ENCODE measurements at regions not wholly inside any gene's neighbourhood (a gene's known extent, or its start where the extent isn't known, plus 50 kb on each side); places are given as distances from the start of the nearest gene placed in this dataset.
A peak's percentile ranks its signal among the peaks of the same experiment; 100 is the strongest.
"Not testable (repeated sequence)": the region's sequence is repeated elsewhere in the genome, so short reads cannot be mapped to it uniquely, and the experiment has no call there.

GRCh38 chr5:130939059-130939458 is 226.0 kb downstream of the HINT1 start:
- no peak for DNase-seq

- DNase-seq = no peak
Measured at GRCh38 chr5:130937046-130937445, 228.0 kb downstream of the HINT1 start.

- no peak for DNase-seq
Measured at GRCh38 chr5:130923543-130924124, 241.4 kb downstream of the HINT1 start.

- no peak for DNase-seq
Measured at GRCh38 chr5:130912088-130912487, 253.0 kb downstream of the HINT1 start.

- DNase-seq = no peak
Measured at GRCh38 chr5:130908186-130908585, 256.9 kb downstream of the HINT1 start.

GRCh38 chr5:130897537-130898195 is 267.4 kb downstream of the HINT1 start:
- DNase-seq = not testable (repeated sequence)

- not testable (repeated sequence) for DNase-seq
Measured at GRCh38 chr5:130897181-130897536, 267.9 kb downstream of the HINT1 start.

- DNase-seq = no peak
Measured at GRCh38 chr5:130896636-130897035, 268.4 kb downstream of the HINT1 start.

- no peak for DNase-seq
Measured at GRCh38 chr5:130893006-130893405, 272.1 kb downstream of the HINT1 start.

GRCh38 chr5:130890610-130891009 is 274.4 kb downstream of the HINT1 start:
- DNase-seq = no peak

GRCh38 chr5:130885691-130886090 is 279.4 kb downstream of the HINT1 start:
- no peak for DNase-seq

- no peak for DNase-seq
Measured at GRCh38 chr5:130885027-130885426, 280.0 kb downstream of the HINT1 start.

GRCh38 chr5:130884023-130884422 is 281.0 kb downstream of the HINT1 start:
- no peak for DNase-seq

- no peak for DNase-seq
Measured at GRCh38 chr5:130875656-130876055, 289.4 kb downstream of the HINT1 start.

- no peak for DNase-seq
Measured at GRCh38 chr5:130874861-130875417, 290.1 kb downstream of the HINT1 start.

GRCh38 chr5:130871346-130872086 is 293.5 kb downstream of the HINT1 start:
- DNase-seq = peak; percentile 26 to 47

GRCh38 chr5:130870691-130871090 is 294.4 kb downstream of the HINT1 start:
- DNase-seq = no peak

GRCh38 chr5:130868186-130868840 is 296.7 kb downstream of the HINT1 start:
- no peak for DNase-seq

- DNase-seq = no peak
Measured at GRCh38 chr5:130845049-130845765, 319.8 kb downstream of the HINT1 start.

GRCh38 chr5:130836729-130837649 is 328.1 kb downstream of the HINT1 start:
- no peak for DNase-seq

- DNase-seq = not testable (repeated sequence)
Measured at GRCh38 chr5:130817598-130818384, 347.3 kb downstream of the HINT1 start.

Data from activated CD4-positive, alpha-beta T cell treated with anti-CD3 and anti-CD28 coated beads, Interleukin-2, amount 50 U/mL, for 48 hours (primary cell).